ENCODE measurements at regions not wholly inside any gene's neighbourhood (a gene's known extent, or its start where the extent isn't known, plus 50 kb on each side); places are given as distances from the start of the nearest gene placed in this dataset.

- CTCF ChIA-PET, result interaction anchor here (0.8 to 4.5 kb wide), 7 partner anchors 8 to 302 kb away, joined by 3 to 33 read pairs (median 3); no protein-coding TSS in a partner anchor
- no peak for DNase-seq (ENCODE audit: extremely low spot score)
- no peak for TF ChIP-seq CTCF (IDR thresholded peaks at IDR 0.05; ENCODE audit: control extremely low read depth, extremely low read depth, low read depth, missing control alignments)
- POLR2A ChIA-PET, result interaction anchor here (0.7 kb wide), 1 partner anchor 328 kb away, joined by 3 read pairs; no protein-coding TSS in a partner anchor
These were observed 56.8 kb upstream of the SPATA12 start for GRCh38 chr3:57003676-57004075.

- TF ChIP-seq CTCF (IDR thresholded peaks at IDR 0.05; ENCODE audit: control extremely low read depth, extremely low read depth, low read depth, missing control alignments), result no peak
- ChIA-PET CTCF (interaction anchor here (1.3 kb wide), 1 partner anchor 12 kb away, joined by 6 read pairs; no protein-coding TSS in a partner anchor), POLR2A (no interaction called here)
- no peak for DNase-seq (ENCODE audit: extremely low spot score)
These were observed 59.1 kb upstream of the SPATA12 start for GRCh38 chr3:57001356-57001755.

- no peak for TF ChIP-seq CTCF (IDR thresholded peaks at IDR 0.05; ENCODE audit: control extremely low read depth, extremely low read depth, low read depth, missing control alignments)
- CTCF ChIA-PET, result interaction anchor here (1.8 to 5.7 kb wide), 3 partner anchors 10 to 100 kb away, joined by 5 to 46 read pairs (median 42); no protein-coding TSS in a partner anchor
- DNase-seq (ENCODE audit: extremely low spot score), result no peak
- POLR2A ChIA-PET, result no interaction called here
These were observed 60.5 kb upstream of the SPATA12 start for GRCh38 chr3:57000012-57000411.

GRCh38 chr3:56999547-56999946 lies 60.9 kb upstream of the SPATA12 start:
- no peak for TF ChIP-seq CTCF (IDR thresholded peaks at IDR 0.05; ENCODE audit: control extremely low read depth, extremely low read depth, low read depth, missing control alignments)
- DNase-seq (ENCODE audit: extremely low spot score), result no peak
- ChIA-PET POLR2A (no interaction called here), CTCF (interaction anchor here (1.2 to 5.7 kb wide), 4 partner anchors 10 to 144 kb away, joined by 3 to 46 read pairs (median 24); no protein-coding TSS in a partner anchor)

GRCh38 chr3:56998076-56998529 lies 62.4 kb upstream of the SPATA12 start:
- no peak for DNase-seq (ENCODE audit: extremely low spot score)
- no peak for TF ChIP-seq CTCF (IDR thresholded peaks at IDR 0.05; ENCODE audit: control extremely low read depth, extremely low read depth, low read depth, missing control alignments)
- CTCF ChIA-PET, result interaction anchor here (1.2 to 5.7 kb wide), 6 partner anchors 10 to 293 kb away, joined by 3 to 46 read pairs (median 6); no protein-coding TSS in a partner anchor
- POLR2A ChIA-PET, result interaction anchor here (0.6 to 0.7 kb wide), 3 partner anchors 52 to 197 kb away, joined by 3 to 5 read pairs (median 3); partner anchors contain the start of gene ARHGEF3

GRCh38 chr3:56997675-56998074 lies 62.8 kb upstream of the SPATA12 start:
- no peak for DNase-seq (ENCODE audit: extremely low spot score)
- CTCF ChIA-PET, result interaction anchor here (1.2 to 5.7 kb wide), 5 partner anchors 9 to 293 kb away, joined by 4 to 46 read pairs (median 7); no protein-coding TSS in a partner anchor
- POLR2A ChIA-PET, result interaction anchor here (0.6 kb wide), 1 partner anchor 196 kb away, joined by 5 read pairs; the partner anchor contains the start of gene ARHGEF3
- TF ChIP-seq CTCF (IDR thresholded peaks at IDR 0.05; ENCODE audit: control extremely low read depth, extremely low read depth, low read depth, missing control alignments), result no peak

Data from GM10248 (cell line).